ENCODE measurements at regions not wholly inside any gene's neighbourhood (a gene's known extent, or its start where the extent isn't known, plus 50 kb on each side); places are given as distances from the start of the nearest gene placed in this dataset.

DNA sequence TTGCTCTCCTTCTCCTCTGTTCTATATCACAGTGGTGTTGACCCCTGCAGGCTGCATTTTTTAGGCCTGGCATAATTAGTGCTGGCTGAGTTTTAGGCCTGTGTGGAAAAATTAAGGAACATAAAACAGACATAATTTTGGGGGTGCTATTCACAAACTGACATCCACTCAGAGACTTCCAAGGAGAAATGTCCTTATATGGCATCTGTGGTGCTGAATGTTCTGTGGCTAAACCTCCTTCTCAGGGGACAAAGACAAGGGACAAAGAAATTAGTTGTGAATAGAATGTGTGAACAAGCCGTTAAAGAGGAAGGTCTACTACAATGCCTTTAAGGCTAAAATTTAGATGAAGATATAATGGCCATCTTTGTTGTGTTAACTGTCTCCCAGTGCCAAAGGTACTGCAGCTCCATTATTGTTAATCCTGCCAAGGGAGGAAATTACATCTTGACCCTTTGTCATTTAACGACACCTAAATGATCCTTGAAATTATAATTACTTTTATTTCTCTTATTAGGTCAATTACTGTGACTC is 870.0 kb upstream of the CHAC2 start:
- TF ChIP-seq POLR2A (IDR thresholded peaks at IDR 0.05): no peak
- TF ChIP-seq, protein P1, sequence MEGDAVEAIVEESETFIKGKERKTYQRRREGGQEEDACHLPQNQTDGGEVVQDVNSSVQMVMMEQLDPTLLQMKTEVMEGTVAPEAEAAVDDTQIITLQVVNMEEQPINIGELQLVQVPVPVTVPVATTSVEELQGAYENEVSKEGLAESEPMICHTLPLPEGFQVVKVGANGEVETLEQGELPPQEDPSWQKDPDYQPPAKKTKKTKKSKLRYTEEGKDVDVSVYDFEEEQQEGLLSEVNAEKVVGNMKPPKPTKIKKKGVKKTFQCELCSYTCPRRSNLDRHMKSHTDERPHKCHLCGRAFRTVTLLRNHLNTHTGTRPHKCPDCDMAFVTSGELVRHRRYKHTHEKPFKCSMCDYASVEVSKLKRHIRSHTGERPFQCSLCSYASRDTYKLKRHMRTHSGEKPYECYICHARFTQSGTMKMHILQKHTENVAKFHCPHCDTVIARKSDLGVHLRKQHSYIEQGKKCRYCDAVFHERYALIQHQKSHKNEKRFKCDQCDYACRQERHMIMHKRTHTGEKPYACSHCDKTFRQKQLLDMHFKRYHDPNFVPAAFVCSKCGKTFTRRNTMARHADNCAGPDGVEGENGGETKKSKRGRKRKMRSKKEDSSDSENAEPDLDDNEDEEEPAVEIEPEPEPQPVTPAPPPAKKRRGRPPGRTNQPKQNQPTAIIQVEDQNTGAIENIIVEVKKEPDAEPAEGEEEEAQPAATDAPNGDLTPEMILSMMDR (IDR thresholded peaks at IDR 0.05): no peak
- DNase-seq (no peak), ATAC-seq (no peak)
- 52% methylated on average over 2 of the region's 2 CpGs for WGBS (ENCODE audit: insufficient coverage, low coverage, low lambda C conversion rate, missing lambda C conversion rate)
- no peak overlapping the region for H3K4me3 ChIP-seq
- intact Hi-C loops (cut with DNase I): no loop called here
- H3K4me1 ChIP-seq: no peaks in the 10 kb centered on the region
- H3K36me3 ChIP-seq: no peaks in the 10 kb centered on the region
- no peaks in the 10 kb centered on the region for H3K9me3 ChIP-seq
- H3K27ac ChIP-seq: no peak overlapping the region
- H3K27me3 ChIP-seq: no peaks in the 10 kb centered on the region

DNA sequence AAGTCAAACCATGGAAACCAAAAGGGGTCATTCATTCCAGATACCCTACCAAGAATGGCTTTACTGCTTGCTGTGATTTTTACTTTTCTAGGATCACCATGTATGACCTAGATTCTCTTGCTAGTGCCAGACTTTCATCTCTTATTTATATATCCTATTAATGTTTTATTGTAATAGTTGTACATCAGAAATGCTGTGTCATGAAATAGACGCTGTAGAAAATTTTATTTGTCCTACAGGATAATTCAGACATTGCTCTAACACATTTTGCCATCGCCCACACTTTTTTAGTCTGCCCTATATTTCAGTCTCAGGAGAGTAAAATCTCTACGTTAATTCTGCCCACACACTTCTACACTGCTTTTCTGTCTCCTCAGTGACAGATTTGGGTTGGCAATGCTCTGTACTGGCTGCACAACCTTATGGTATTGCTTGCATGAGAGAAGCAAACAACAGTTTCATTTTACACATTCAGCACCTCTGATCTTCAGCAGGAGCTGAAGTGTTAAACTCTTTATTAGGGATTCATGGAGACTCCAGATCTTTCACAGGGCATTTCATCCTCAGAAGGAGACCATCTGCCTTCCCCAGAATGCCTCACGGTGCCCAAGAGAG is 871.8 kb upstream of the CHAC2 start:
- no peak for ATAC-seq
- DNase-seq: no peak
- Histone ChIP-seq H3K36me3 (no peaks in the 10 kb centered on the region), H3K27me3 (no peaks in the 10 kb centered on the region), H3K9me3 (no peaks in the 10 kb centered on the region), H3K4me1 (no peaks in the 10 kb centered on the region), H3K4me3 (no peak overlapping the region), H3K27ac (no peak overlapping the region)
- no peak for TF ChIP-seq POLR2A (IDR thresholded peaks at IDR 0.05)
- TF ChIP-seq, protein P1 (IDR thresholded peaks at IDR 0.05): no peak
- 47% methylated on average over 4 of the region's 4 CpGs for WGBS (ENCODE audit: insufficient coverage, low coverage, low lambda C conversion rate, missing lambda C conversion rate)
- intact Hi-C loops (cut with DNase I): no loop called here

DNA sequence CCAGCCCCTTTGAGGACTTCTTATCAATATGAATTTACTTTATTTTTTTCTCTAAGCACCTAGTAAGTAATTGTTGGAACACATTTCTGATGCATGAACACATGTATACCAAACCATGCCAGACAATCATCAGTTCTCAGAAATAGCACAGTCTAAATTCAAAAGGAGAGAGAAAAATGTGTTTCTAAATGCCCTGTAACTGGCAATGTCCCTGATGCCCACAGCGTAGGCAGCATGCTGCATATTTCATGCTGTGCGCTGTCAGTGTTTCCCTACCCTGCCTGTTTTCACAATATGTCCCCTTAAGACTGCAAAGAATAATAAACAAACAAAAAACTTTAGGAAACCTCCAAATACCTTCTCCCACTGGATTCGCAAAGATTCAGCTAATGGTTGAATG is 881.0 kb upstream of the CHAC2 start:
- no peaks in the 10 kb centered on the region for H3K4me1 ChIP-seq
- H3K27me3 ChIP-seq: no peaks in the 10 kb centered on the region
- no peak for TF ChIP-seq POLR2A (IDR thresholded peaks at IDR 0.05)
- TF ChIP-seq, protein P1 (IDR thresholded peaks at IDR 0.05): no peak
- no peaks in the 10 kb centered on the region for H3K36me3 ChIP-seq
- intact Hi-C loops (cut with DNase I): no loop called here
- 83% methylated on average over 3 of the region's 3 CpGs for WGBS (ENCODE audit: insufficient coverage, low coverage, low lambda C conversion rate, missing lambda C conversion rate)
- no peak for ATAC-seq
- H3K4me3 ChIP-seq: no peak overlapping the region
- H3K9me3 ChIP-seq: no peaks in the 10 kb centered on the region
- H3K27ac ChIP-seq: no peak overlapping the region
- DNase-seq: no peak

DNA sequence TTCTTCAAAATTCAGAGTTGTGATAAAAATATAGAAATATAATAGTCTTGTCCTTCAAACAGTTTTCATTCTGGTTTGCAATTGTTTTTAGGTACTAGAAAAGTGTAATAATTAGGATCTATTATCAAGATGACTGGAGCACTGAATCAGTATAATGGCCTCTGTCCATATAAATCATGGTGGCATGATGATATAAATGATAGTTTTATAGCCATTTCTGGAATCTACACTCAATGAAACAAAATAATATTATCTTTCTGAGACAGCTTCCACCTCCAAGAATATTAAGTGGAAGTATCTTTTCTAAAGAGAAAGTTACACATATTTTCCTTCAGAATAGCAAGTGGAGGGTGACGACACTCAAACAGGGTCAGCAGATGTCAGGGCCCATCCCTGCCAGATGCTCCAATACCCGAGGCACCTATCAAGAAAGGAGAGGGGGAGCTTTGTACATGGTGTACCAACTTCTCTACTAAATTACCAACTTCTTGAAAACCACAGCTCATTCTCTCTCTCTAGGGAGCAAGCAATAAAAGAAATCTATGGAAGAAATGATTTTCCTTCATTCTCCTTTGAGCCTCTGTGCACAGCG is 882.7 kb upstream of the CHAC2 start:
- no peak overlapping the region for H3K4me3 ChIP-seq
- WGBS (ENCODE audit: insufficient coverage, low coverage, low lambda C conversion rate, missing lambda C conversion rate): 39% methylated on average over 3 of the region's 3 CpGs
- ATAC-seq (no peak), DNase-seq (no peak)
- no peak overlapping the region for H3K27ac ChIP-seq
- intact Hi-C loops (cut with DNase I): no loop called here
- no peaks in the 10 kb centered on the region for H3K36me3 ChIP-seq
- H3K9me3 ChIP-seq: no peaks in the 10 kb centered on the region
- H3K27me3 ChIP-seq: no peaks in the 10 kb centered on the region
- no peaks in the 10 kb centered on the region for H3K4me1 ChIP-seq
- TF ChIP-seq, protein P1 (IDR thresholded peaks at IDR 0.05): no peak
- no peak for TF ChIP-seq POLR2A (IDR thresholded peaks at IDR 0.05)

Data from right lobe of liver (tissue), 6 donors.